HG03097 (cell line): ENCODE measurements at regions not wholly inside any gene's neighbourhood (a gene's known extent, or its start where the extent isn't known, plus 50 kb on each side); places are given as distances from the start of the nearest gene placed in this dataset.

Source experiments
- ATAC-seq: cut with Tn5 transposase; IDR thresholded peaks from one replicate; pipeline ENCODE4 v1.9.1; 2021; ENCODE audit not compliant: unreplicated experiment, low FRiP score

GRCh38 chr2:8004250-8004681, 677.6 kb upstream of the ID2 start:
- no peak for ATAC-seq

GRCh38 chr2:8006181-8006580, 675.7 kb upstream of the ID2 start:
- ATAC-seq, result no peak

GRCh38 chr2:8006626-8007025, 675.2 kb upstream of the ID2 start:
- no peak for ATAC-seq

DNA sequence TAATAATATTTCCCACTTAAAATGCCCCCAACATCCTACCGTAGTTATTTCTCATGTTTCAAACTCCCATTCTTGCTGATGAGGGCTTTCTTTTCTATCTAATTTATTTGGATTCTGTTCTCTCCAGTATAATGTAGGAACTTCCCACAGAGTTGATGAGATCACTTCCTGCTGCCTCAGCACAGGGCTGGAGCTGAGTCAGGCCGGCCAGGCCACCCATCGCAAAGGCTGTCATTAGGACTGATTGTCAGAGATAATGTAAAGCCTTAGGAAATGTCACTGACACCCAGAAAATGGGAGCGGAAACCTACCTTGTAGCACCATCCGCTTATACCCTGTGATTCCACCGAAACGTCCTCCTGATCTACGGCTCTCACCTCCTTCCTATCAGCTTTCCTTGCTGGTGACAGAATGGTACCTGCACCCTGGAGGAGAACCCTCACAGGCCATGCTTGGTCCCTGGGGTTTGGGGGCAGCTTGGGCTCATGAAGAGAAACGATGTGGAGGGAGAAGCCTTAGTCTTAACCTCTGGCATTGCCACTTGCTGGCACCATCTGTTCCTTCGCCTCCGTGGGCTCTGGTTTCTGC, 672.8 kb upstream of the ID2 start:
- no peak for ATAC-seq

GRCh38 chr2:8015848-8016600, 665.8 kb upstream of the ID2 start:
- ATAC-seq, result no peak

DNA sequence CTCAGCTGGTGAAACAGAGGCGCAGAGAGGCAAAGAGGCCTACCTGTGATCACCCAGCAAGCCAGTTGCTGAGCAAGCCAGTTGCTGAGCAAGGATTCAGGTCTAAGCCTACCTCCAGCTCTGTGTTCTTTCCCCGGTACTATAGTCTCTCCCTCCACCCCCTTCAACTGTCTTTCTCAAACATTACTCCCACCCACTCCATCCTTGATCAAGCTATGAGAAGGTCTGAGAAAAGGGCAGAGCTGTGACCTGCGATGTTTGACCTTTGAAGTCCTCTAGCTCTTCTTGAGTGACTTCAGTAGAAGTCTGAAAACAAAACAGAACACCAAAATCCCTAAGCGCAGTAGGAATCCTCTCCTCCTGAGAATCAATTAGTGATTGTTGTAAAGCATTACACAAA, 665.2 kb upstream of the ID2 start:
- ATAC-seq, result no peak

DNA sequence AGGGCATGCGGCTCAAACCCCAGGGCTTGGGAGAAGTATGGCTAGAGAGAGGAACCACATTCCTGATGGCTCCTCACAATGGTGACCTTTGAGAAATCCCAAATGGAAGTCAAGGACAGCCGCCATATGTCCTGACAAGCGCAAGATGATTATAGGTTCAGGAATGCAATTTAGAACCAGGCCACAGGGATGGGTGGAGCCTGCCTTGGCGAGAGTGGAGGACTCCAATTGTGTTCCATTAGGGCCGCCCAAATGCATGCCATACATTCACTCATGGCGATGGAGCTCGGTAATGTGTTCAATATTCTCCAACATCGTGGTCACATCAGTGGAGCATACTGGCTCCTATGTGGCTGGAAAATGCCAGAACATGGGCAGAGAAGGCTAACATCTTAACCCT, 662.9 kb upstream of the ID2 start:
- no peak for ATAC-seq

DNA sequence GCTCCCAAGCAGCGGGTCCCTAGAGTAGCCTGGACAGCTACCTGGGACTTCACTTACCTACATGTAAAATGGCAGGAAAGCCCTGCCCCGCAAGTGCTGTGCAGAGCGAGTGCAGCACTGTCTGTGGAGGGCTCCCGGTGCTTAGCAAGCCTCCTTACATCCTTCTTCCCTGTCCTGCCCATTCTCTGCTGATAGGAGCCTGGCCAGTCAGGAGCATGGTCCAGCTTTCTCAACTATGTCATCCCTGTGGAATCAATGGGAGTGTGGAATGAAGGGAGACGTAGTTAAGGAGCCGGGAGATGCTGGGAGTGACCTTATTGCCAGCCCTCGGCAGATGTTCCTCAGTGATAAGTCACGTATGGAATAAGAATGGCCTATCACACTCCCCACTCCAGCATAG, 661.9 kb upstream of the ID2 start:
- no peak for ATAC-seq

GRCh38 chr2:8021921-8022320, 659.9 kb upstream of the ID2 start:
- no peak for ATAC-seq

DNA sequence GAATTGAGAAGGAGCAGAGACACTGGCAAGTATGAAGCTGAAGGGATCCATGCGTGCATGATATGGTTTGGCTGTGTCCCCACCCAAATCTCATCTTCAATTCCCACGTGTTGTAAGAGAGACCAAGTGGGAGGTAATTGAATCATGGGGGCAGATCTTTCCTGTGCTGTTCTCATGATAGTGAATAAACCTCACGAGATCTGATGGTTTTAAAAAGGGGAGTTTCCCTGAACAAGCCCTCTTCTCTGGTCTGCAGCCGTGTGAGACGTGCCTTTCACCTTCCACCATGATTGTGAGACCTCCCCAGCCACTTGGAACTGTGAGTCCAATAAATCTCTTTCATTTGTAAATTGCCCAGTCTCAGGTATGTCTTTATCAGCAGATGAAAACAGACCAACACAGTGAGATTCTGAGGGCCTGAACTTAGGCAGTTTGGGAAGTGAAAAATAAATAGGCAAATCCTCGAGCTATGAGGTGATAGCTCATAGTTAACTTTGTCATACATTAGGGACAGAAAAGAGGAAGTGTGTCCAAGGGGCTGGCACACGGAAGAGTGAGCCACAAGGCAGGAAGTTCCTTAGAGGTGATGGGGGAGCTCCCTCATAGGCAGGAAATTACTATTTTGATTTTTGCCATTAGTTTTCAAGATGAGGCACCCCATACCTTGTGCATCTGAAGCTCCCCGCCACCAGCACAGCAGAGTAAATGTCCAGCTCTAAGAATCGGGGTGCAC, 658.8 kb upstream of the ID2 start:
- peak; percentile 70 for ATAC-seq

GRCh38 chr2:8024506-8024905, 657.4 kb upstream of the ID2 start:
- no peak for ATAC-seq

DNA sequence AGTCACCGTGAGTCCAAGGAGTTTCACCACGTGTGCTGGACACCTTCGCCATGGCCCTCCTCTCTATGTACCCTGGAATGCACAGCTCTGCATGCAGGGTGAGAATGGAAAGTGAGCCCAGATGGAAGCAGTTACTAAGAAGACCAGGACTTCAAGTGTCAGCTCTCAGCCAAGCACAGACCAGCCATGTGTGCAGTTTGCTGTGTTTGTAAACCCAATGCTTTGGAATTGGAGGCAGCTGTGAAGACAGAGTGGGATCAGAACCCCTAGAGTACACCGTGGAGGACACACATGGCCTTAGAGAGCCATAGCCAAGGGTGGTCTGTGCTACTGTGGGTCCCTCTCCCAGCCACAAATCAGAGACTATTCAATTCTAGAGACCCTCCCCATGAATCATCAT, 655.5 kb upstream of the ID2 start:
- no peak for ATAC-seq

- ATAC-seq, result no peak
Measured at GRCh38 chr2:8027387-8027786, 654.5 kb upstream of the ID2 start.

DNA sequence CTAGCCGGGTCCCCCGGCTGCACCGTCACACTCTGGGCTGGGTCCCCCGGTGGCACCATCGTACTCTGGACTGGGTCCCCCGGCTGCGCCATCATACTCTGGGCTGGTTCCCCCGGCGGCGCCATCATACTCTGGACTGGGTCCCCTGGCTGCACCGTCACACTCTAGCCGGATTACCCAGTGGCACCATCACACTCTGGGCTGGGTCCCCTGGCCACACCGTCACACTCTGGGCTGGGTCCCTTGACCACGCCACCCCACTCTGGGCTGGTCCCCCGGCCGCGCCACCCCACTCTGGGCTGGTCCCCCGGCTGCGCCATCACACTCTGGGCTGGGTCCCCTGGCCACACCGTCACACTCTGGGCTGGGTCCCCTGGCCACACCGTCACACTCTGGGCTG, 653.8 kb upstream of the ID2 start:
- no peak for ATAC-seq

DNA sequence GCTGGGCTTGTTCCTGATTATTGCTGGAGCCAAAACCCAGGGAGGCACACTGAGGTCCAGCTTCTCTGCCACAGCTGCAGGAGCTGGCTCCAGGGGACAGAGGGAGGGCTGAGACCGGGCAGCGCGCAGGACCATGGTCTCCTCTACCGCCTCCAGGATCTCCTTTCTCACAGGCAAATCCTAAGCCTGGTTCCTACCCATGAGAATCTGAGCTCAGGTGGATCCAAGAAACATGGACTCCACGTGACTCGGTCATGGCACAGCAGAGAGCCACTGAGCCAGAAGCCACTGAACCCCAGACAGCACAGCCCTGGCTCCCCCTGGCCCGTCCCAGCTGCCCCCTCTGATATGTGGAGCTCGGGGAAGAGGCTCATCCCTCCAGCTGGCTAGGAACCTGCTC, 653.4 kb upstream of the ID2 start:
- no peak for ATAC-seq

DNA sequence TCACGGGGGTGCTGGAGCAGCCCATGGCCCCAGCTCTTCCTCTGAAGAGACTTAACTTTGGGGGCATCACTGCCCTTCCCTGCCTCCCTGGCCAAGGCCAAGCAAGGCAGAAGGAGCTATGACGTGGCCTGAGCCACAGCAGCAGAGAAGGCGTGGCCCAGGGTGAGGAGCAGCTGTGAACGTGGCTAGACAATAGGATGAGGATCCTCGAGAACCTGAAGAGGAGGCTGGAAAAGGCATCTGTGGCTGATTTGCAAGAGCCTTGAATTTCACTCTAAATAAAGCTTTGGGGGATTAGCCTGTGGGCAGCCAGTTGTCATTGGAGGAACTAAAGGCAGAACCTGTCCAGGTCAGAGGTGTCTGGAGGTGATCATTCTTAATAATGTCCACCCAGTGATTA, 652.9 kb upstream of the ID2 start:
- no peak for ATAC-seq

GRCh38 chr2:8030573-8031303, 651.1 kb upstream of the ID2 start:
- ATAC-seq, result no peak

DNA sequence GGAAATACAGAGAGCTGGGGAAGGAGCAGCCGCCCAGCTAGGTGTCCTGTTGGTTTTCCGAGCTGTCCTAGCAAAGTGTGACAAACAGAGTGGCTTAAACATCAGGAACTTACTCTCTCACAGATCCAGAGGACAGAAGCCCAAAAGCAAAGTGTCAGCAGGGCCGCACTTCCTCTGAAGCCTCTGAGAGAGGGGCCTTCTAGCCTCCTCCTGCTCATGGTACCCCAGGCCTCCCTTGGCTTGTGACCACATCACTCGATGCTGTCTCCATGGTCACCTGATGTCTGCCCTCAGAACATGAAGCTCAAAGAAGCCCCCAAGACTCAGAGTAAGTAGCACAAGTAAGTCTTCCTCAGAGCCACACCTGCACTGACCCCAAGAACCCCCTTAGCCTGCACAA, 650.5 kb upstream of the ID2 start:
- ATAC-seq, result no peak

GRCh38 chr2:8033546-8034096, 648.2 kb upstream of the ID2 start:
- no peak for ATAC-seq

GRCh38 chr2:8036366-8036765, 645.5 kb upstream of the ID2 start:
- ATAC-seq, result no peak

GRCh38 chr2:8039732-8040131, 642.1 kb upstream of the ID2 start:
- no peak for ATAC-seq
